ENCODE measurements at regions not wholly inside any gene's neighbourhood (a gene's known extent, or its start where the extent isn't known, plus 50 kb on each side); places are given as distances from the start of the nearest gene placed in this dataset.

- Histone ChIP-seq H3K4me3 (ENCODE audit: extremely low read depth in 1 of 4, insufficient read depth in 2 of 4, low read depth in 3 of 4, low read length in 4 of 4) (no peak overlapping the region), H3K9me3 (ENCODE audit: insufficient read depth in 2 of 2, low read depth in 1 of 2, low read length in 1 of 2) (0 out of 4 replicates have a peak, but pooled peaks cover 2% of the 10 kb centered on the region in 2 experiments), H3K23ac (ENCODE audit: insufficient read length) (no peak overlapping the region), H3K23me2 (ENCODE audit: low read depth, low read length) (no peaks in the 10 kb centered on the region), H2BK5ac (ENCODE audit: low read depth, low read length) (no peak overlapping the region), H3K36me3 (ENCODE audit: control insufficient read depth in 2 of 4, insufficient read depth in 4 of 4, low read length in 3 of 4) (no peaks in the 10 kb centered on the region), H2BK120ac (replicated peaks; ENCODE audit: low read depth, low read length) (no peak overlapping the region), H2AK5ac (ENCODE audit: low read depth, low read length) (no peak overlapping the region), H4K5ac (ENCODE audit: insufficient read length, low read depth, low read length) (no peak overlapping the region), H3K27me3 (replicated peaks in 1 of 4; ENCODE audit: control insufficient read depth in 3 of 4, extremely low read depth in 1 of 4, insufficient read depth in 3 of 4, low read length in 3 of 4) (no peaks in the 10 kb centered on the region), H4K20me1 (replicated peaks in 1 of 2; ENCODE audit: control insufficient read depth in 1 of 2, insufficient read depth in 2 of 2, low read length in 2 of 2) (no peaks in the 10 kb centered on the region), H3K27ac (ENCODE audit: low read depth, low read length) (no peak overlapping the region), H4K91ac (replicated peaks; ENCODE audit: insufficient read length, low read length) (no peak overlapping the region), H2AFZ (ENCODE audit: low read length) (no peak overlapping the region), H2BK15ac (ENCODE audit: low read length) (no peak overlapping the region), H3K56ac (replicated peaks; ENCODE audit: insufficient read length, low read depth, low read length) (no peak overlapping the region), H2BK20ac (ENCODE audit: low read length) (no peak overlapping the region), H3K4me1 (replicated peaks in 1 of 4; ENCODE audit: control insufficient read depth in 3 of 4, insufficient read depth in 4 of 4, low read length in 3 of 4) (no peaks in the 10 kb centered on the region), H4K8ac (ENCODE audit: extremely low read depth, insufficient read depth, low read length) (no peak overlapping the region), H3K18ac (ENCODE audit: extremely low read depth, low read length) (no peak overlapping the region), H3K4ac (replicated peaks; ENCODE audit: insufficient read length, low read depth, low read length) (no peak overlapping the region), H3K4me2 (ENCODE audit: insufficient read depth in 1 of 2, low read depth in 2 of 2, low read length in 2 of 2) (no peak overlapping the region), H3K79me1 (ENCODE audit: low read depth, low read length) (no peaks in the 10 kb centered on the region), H3K9ac (replicated peaks in 1 of 4; ENCODE audit: extremely low read depth in 1 of 4, low read depth in 3 of 4, low read length in 3 of 4) (no peak overlapping the region), H2BK12ac (ENCODE audit: low read depth, low read length) (no peak overlapping the region), H3K14ac (ENCODE audit: insufficient read length) (no peak overlapping the region), H3K79me2 (ENCODE audit: control insufficient read depth in 1 of 2, insufficient read depth in 2 of 2, low read length in 2 of 2) (no peaks in the 10 kb centered on the region)
- CTCF ChIA-PET (ENCODE audit: partially characterized antibody), result interaction anchor here (1.0 kb wide), 1 partner anchor 272 kb away, joined by 3 read pairs; no protein-coding TSS in a partner anchor
- 88% methylated on average over 1 of the region's 1 CpG; no CpG with 5 or more reads in 1 of the 2 experiments for WGBS, 2 experiments (ENCODE audit: extremely low coverage in 1 of 2, insufficient coverage in 1 of 2, insufficient read length in 1 of 2, insufficient replicate concordance in 2 of 2, low coverage in 1 of 2, low lambda C conversion rate in 2 of 2, missing lambda C conversion rate in 1 of 2)
- DNase-seq (ENCODE audit: low read depth in 1 of 2, low spot score in 2 of 2), result no peak
- FAIRE-seq, result no peak
- TF ChIP-seq CTBP2 (IDR thresholded peaks at IDR 0.05; ENCODE audit: borderline replicate concordance, insufficient read depth, insufficient read length, low read length) (no peak), YY1 (IDR thresholded peaks at IDR 0.05; ENCODE audit: low read depth, low read length) (no peak), FOSL1 (IDR thresholded peaks at IDR 0.05; ENCODE audit: insufficient read depth, low read depth, low read length) (no peak), NANOG (IDR thresholded peaks at IDR 0.05; ENCODE audit: insufficient read depth, low read depth, low read length, poor library complexity, severe bottlenecking) (no peak), ZNF274 (IDR thresholded peaks at IDR 0.05; ENCODE audit: borderline replicate concordance, extremely low read depth, low read length) (no peak), POLR2AphosphoS5 (IDR thresholded peaks at IDR 0.05; ENCODE audit: low read depth, low read length) (no peak), SP1 (IDR thresholded peaks at IDR 0.05; ENCODE audit: low read depth, low read length) (no peak), EGR1 (IDR thresholded peaks at IDR 0.05; ENCODE audit: borderline replicate concordance, low read depth, low read length) (no peak), CBX8 (IDR thresholded peaks at IDR 0.05; ENCODE audit: borderline replicate concordance, low read depth, low read length) (no peak), EZH2 (IDR thresholded peaks at IDR 0.05; ENCODE audit: low read depth, low read length, severe bottlenecking) (no peak), JUN (IDR thresholded peaks at IDR 0.05; ENCODE audit: low read depth, low read length) (no peak), KDM1A (IDR thresholded peaks at IDR 0.05; ENCODE audit: borderline replicate concordance, low read length) (no peak), RBBP5 (IDR thresholded peaks at IDR 0.05; ENCODE audit: borderline replicate concordance, low read depth, low read length) (no peak)
- POLR2A ChIA-PET (ENCODE audit: partially characterized antibody), result no interaction called here
Observed at GRCh38 chr12:18823461-18823860, 85.5 kb downstream of the CAPZA3 start.

All from H1 (cell line).